Lower leg skin (tissue), 3 donors: ENCODE measurements at regions not wholly inside any gene's neighbourhood (a gene's known extent, or its start where the extent isn't known, plus 50 kb on each side); places are given as distances from the start of the nearest gene placed in this dataset.

Experiments
- POLR2A ChIP-seq, 2 donors: fragments of 450-650 bp; IDR thresholded peaks; one replicate each; pipeline ENCODE4 v1.6.1; 2016 to 2017; ENCODE audit warnings: antibody characterized with exemption in 2 of 2, mild to moderate bottlenecking in 1 of 2, moderate library complexity in 1 of 2
- TF ChIP-seq, protein P1 (sequence below), 3 donors: fragments of 450-650 bp; IDR thresholded peaks; one replicate each; pipeline ENCODE4 v1.5.1; 2016; ENCODE audit warnings: antibody characterized with exemption in 3 of 3, mild to moderate bottlenecking in 3 of 3, moderate library complexity in 2 of 3

DNA sequence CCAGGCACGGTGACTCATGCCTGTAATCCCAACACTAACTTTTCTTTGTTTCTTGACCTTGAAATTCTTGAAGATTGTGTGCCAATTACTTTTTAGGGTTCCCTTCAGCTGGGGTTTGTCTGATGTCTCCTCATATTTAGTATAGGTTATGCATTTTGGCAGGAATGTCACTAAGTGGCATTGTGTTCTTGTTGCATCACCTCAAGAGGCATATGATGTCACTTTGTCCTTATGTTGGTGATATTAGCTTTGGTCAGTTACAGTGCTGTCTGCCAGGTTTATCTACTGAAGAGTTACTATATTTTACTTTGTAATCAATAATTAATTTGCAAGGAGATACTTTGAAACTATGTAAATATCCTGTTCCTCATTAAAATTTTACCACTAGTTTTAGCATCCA is 61.0 kb upstream of the BTG1 start:
- TF ChIP-seq, protein P1, sequence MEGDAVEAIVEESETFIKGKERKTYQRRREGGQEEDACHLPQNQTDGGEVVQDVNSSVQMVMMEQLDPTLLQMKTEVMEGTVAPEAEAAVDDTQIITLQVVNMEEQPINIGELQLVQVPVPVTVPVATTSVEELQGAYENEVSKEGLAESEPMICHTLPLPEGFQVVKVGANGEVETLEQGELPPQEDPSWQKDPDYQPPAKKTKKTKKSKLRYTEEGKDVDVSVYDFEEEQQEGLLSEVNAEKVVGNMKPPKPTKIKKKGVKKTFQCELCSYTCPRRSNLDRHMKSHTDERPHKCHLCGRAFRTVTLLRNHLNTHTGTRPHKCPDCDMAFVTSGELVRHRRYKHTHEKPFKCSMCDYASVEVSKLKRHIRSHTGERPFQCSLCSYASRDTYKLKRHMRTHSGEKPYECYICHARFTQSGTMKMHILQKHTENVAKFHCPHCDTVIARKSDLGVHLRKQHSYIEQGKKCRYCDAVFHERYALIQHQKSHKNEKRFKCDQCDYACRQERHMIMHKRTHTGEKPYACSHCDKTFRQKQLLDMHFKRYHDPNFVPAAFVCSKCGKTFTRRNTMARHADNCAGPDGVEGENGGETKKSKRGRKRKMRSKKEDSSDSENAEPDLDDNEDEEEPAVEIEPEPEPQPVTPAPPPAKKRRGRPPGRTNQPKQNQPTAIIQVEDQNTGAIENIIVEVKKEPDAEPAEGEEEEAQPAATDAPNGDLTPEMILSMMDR (IDR thresholded peaks at IDR 0.05) = no peak
- TF ChIP-seq POLR2A (IDR thresholded peaks at IDR 0.05) = no peak
